ENCODE measurements at regions not wholly inside any gene's neighbourhood (a gene's known extent, or its start where the extent isn't known, plus 50 kb on each side); places are given as distances from the start of the nearest gene placed in this dataset.
"Not testable (repeated sequence)": the region's sequence is repeated elsewhere in the genome, so short reads cannot be mapped to it uniquely, and the experiment has no call there.

- Mint-ChIP-seq H3K9me3 (peaks cover 65% of the 10 kb centered on the region), H3K27ac (no peak overlapping the region), H3K4me3 (ENCODE audit: low read depth) (no peak overlapping the region), H3K4me1 (ENCODE audit: low read depth) (no peaks in the 10 kb centered on the region), H3K27me3 (ENCODE audit: low read depth) (no peaks in the 10 kb centered on the region), H3K36me3 (ENCODE audit: low read depth) (no peaks in the 10 kb centered on the region)
- no peak for DNase-seq (ENCODE audit: low spot score)
- intact Hi-C loops (cut with micrococcal nuclease), result no loop called here
These were observed 88.4 kb upstream of the ZNF492 start for GRCh38 chr19:22545751-22546150.

DNA sequence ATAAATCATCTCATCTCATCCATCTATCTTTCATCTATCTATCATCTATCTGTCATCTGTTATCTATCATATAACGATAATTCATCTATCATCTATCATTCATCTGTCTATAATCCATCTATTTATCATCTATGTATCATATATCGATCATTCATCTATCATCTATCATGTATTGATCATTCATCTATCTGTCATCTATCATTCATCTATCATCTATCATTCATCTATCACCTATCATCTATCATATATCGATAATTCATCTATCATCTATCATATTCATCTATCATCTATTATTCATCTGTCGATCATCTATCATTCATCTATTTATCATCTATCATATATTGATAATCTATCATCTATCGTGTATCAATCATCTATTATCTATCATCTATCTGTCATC is 100.4 kb upstream of the ZNF492 start:
- H3K27me3 Mint-ChIP-seq (ENCODE audit: low read depth), result no peaks in the 10 kb centered on the region
- H3K27ac Mint-ChIP-seq, result no peak overlapping the region
- H3K4me3 Mint-ChIP-seq (ENCODE audit: low read depth), result no peak overlapping the region
- H3K9me3 Mint-ChIP-seq, result peaks cover 69% of the 10 kb centered on the region
- H3K4me1 Mint-ChIP-seq (ENCODE audit: low read depth), result no peaks in the 10 kb centered on the region
- peaks cover 4% of the 10 kb centered on the region for H3K36me3 Mint-ChIP-seq (ENCODE audit: low read depth)
- no peak for DNase-seq (ENCODE audit: low spot score)
- intact Hi-C loops (cut with micrococcal nuclease), result no loop called here

DNA sequence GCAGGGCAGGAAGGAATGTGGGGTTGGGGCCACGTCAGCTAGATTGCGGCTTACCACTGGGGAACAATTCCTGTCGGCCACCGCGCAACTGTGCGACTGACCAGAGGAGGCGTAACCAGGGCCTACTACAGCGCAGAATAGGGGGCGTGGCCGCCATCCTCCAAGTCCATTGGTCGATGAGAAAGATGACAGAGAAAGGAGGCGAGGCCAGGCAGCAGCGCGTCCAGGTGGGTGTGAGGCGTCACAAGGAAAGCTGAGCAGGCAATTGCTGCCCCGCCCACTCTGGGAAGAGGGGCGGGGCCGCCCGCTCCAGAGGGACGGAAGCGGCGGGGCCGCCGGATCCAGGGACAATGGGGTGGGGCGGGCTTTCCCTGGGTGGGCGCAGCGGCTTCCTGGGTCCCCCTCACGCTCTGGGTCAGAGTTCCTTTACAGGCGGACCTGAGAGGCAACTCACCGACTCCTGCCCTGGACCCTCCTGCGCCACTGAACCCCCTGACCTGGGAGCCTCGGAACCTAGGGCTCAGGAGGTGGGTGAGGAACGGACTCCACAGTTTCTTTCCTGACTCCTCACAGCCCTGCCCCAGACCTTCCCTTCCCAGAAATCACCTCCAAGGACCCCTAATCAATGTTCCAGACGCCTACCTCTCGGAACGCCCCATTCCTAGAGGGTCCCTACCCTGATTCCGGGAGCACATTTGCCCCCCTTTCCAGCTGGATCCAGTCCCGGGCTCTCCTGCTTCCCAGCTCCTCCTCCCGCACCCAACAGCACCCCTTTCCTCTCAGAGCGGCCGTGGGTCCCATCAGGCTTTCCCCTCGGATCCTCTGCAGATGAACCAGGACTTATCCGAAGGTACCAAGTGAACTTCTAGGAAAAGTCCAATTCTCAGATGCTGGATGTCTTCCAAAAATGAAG is 101.5 kb upstream of the ZNF492 start:
- H3K4me1 Mint-ChIP-seq (ENCODE audit: low read depth), result no peaks in the 10 kb centered on the region
- no peak overlapping the region for H3K4me3 Mint-ChIP-seq (ENCODE audit: low read depth)
- peaks cover 4% of the 10 kb centered on the region for H3K36me3 Mint-ChIP-seq (ENCODE audit: low read depth)
- intact Hi-C loops (cut with micrococcal nuclease), result no loop called here
- no peaks in the 10 kb centered on the region for H3K27me3 Mint-ChIP-seq (ENCODE audit: low read depth)
- H3K9me3 Mint-ChIP-seq, result peaks cover 79% of the 10 kb centered on the region
- no peak for DNase-seq (ENCODE audit: low spot score)
- no peak overlapping the region for H3K27ac Mint-ChIP-seq

DNA sequence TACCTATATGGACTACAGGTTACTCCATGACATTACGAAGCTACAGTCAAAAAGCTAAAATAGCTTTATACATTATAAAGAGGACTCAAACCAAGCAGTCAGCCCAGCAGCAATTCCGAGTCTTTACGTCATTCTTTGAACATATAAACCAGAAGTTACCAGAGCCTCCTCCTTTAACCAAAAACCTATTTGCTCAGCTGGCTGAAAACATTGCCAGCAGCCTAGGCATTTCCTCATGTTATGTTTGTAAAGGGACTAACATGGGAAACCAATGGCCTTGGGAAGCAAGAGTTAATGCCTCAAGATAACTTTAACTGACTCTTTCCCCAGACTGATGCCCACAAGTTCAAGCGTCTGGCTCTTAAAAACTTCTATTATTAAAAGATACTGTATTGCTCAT is 104.1 kb upstream of the ZNF492 start:
- Mint-ChIP-seq H3K27ac (no peak overlapping the region), H3K4me1 (ENCODE audit: low read depth) (no peaks in the 10 kb centered on the region), H3K9me3 (peaks cover 81% of the 10 kb centered on the region), H3K36me3 (ENCODE audit: low read depth) (peaks cover 4% of the 10 kb centered on the region), H3K27me3 (ENCODE audit: low read depth) (no peaks in the 10 kb centered on the region), H3K4me3 (ENCODE audit: low read depth) (no peak overlapping the region)
- intact Hi-C loops (cut with micrococcal nuclease), result no loop called here
- DNase-seq (ENCODE audit: low spot score), result no peak

GRCh38 chr19:22528956-22529355 is 105.2 kb upstream of the ZNF492 start:
- H3K4me3 Mint-ChIP-seq (ENCODE audit: low read depth), result no peak overlapping the region
- H3K9me3 Mint-ChIP-seq, result peaks cover 82% of the 10 kb centered on the region
- H3K27me3 Mint-ChIP-seq (ENCODE audit: low read depth), result no peaks in the 10 kb centered on the region
- H3K27ac Mint-ChIP-seq, result no peak overlapping the region
- no peak for DNase-seq (ENCODE audit: low spot score)
- intact Hi-C loops (cut with micrococcal nuclease), result no loop called here
- H3K36me3 Mint-ChIP-seq (ENCODE audit: low read depth), result peaks cover 4% of the 10 kb centered on the region
- no peaks in the 10 kb centered on the region for H3K4me1 Mint-ChIP-seq (ENCODE audit: low read depth)

GRCh38 chr19:22527554-22527953 is 105.4 kb upstream of the ZNF98 start:
- H3K27ac Mint-ChIP-seq, result no peak overlapping the region
- no peaks in the 10 kb centered on the region for H3K36me3 Mint-ChIP-seq (ENCODE audit: low read depth)
- H3K4me3 Mint-ChIP-seq (ENCODE audit: low read depth), result no peak overlapping the region
- DNase-seq (ENCODE audit: low spot score), result no peak
- H3K9me3 Mint-ChIP-seq, result peaks cover 81% of the 10 kb centered on the region
- H3K27me3 Mint-ChIP-seq (ENCODE audit: low read depth), result no peaks in the 10 kb centered on the region
- intact Hi-C loops (cut with micrococcal nuclease), result no loop called here
- H3K4me1 Mint-ChIP-seq (ENCODE audit: low read depth), result no peaks in the 10 kb centered on the region

DNA sequence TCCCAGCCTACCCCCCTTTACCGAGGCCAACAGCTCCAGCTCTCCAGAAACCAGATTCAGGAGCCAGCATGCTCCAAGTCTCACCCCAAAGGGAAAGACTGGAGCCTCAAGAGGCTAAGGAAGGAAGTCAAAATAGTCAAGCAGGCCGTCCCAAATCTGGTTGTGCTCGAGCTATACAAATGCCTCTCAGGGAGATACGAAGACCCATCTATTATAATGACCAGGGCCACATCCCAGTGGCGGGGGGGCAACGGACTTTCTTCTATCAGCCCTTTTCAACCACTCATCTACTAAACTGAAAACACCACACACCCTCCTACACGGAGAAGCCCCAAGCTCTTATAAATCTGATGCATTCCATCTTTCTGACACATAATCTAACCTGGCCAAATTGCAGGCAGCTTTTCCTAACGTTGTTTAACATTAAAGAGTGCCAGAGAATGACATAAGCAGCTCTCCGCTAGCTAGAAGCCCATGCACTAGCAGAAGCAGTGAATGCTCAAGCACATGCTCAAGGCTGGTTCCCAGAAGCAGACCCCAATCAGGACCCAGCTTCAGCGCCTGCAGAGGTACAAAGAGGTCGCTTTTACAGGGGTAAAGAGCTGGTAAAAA is 104.6 kb upstream of the ZNF98 start:
- no peaks in the 10 kb centered on the region for H3K36me3 Mint-ChIP-seq (ENCODE audit: low read depth)
- H3K4me1 Mint-ChIP-seq (ENCODE audit: low read depth), result no peaks in the 10 kb centered on the region
- DNase-seq (ENCODE audit: low spot score), result no peak
- peaks cover 82% of the 10 kb centered on the region for H3K9me3 Mint-ChIP-seq
- no peaks in the 10 kb centered on the region for H3K27me3 Mint-ChIP-seq (ENCODE audit: low read depth)
- H3K27ac Mint-ChIP-seq, result no peak overlapping the region
- H3K4me3 Mint-ChIP-seq (ENCODE audit: low read depth), result no peak overlapping the region
- intact Hi-C loops (cut with micrococcal nuclease), result no loop called here

DNA sequence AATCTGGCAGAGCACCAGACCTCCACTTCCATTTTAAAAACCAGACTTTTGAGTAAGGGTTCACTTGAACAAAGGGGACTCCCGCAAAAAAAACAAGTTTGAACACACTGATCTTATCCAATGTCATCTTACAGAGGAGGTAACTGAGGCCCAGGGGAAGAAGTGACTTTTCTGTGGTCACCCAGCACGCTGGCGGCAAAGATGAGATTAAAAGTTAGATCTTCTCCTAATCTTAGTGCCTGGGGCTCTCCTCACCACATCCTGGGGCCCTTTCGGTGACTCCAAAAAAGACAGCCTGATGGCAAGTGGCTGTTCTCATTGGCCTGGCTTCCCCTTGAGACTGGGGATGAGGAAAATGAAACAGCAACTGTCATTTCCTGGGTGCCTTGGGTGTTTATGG is 101.8 kb upstream of the ZNF98 start:
- H3K27ac Mint-ChIP-seq, result no peak overlapping the region
- no peaks in the 10 kb centered on the region for H3K4me1 Mint-ChIP-seq (ENCODE audit: low read depth)
- intact Hi-C loops (cut with micrococcal nuclease), result no loop called here
- no peak for DNase-seq (ENCODE audit: low spot score)
- H3K36me3 Mint-ChIP-seq (ENCODE audit: low read depth), result peaks cover 5% of the 10 kb centered on the region
- no peaks in the 10 kb centered on the region for H3K27me3 Mint-ChIP-seq (ENCODE audit: low read depth)
- no peak overlapping the region for H3K4me3 Mint-ChIP-seq (ENCODE audit: low read depth)
- H3K9me3 Mint-ChIP-seq, result peaks cover 83% of the 10 kb centered on the region

- intact Hi-C loops (cut with micrococcal nuclease); H3K27ac Mint-ChIP-seq; H3K4me1 Mint-ChIP-seq (ENCODE audit: low read depth); DNase-seq (ENCODE audit: low spot score); H3K4me3 Mint-ChIP-seq (ENCODE audit: low read depth); H3K36me3 Mint-ChIP-seq (ENCODE audit: low read depth); H3K27me3 Mint-ChIP-seq (ENCODE audit: low read depth): not testable (repeated sequence)
- peaks cover 61% of the 10 kb centered on the region for H3K9me3 Mint-ChIP-seq
These were observed 97.4 kb upstream of the ZNF98 start for GRCh38 chr19:22519562-22519961.

GRCh38 chr19:22519152-22519551 is 97.0 kb upstream of the ZNF98 start:
- intact Hi-C loops (cut with micrococcal nuclease), result no loop called here
- Mint-ChIP-seq H3K4me3 (ENCODE audit: low read depth) (no peak overlapping the region), H3K36me3 (ENCODE audit: low read depth) (peaks cover 5% of the 10 kb centered on the region), H3K4me1 (ENCODE audit: low read depth) (no peaks in the 10 kb centered on the region), H3K27me3 (ENCODE audit: low read depth) (no peaks in the 10 kb centered on the region), H3K27ac (no peak overlapping the region), H3K9me3 (peaks cover 62% of the 10 kb centered on the region)
- DNase-seq (ENCODE audit: low spot score), result no peak

- H3K27ac Mint-ChIP-seq, result no peak overlapping the region
- no peaks in the 10 kb centered on the region for H3K4me1 Mint-ChIP-seq (ENCODE audit: low read depth)
- peaks cover 60% of the 10 kb centered on the region for H3K9me3 Mint-ChIP-seq
- H3K27me3 Mint-ChIP-seq (ENCODE audit: low read depth), result no peaks in the 10 kb centered on the region
- intact Hi-C loops (cut with micrococcal nuclease), result no loop called here
- no peak overlapping the region for H3K4me3 Mint-ChIP-seq (ENCODE audit: low read depth)
- no peak for DNase-seq (ENCODE audit: low spot score)
- peaks cover 5% of the 10 kb centered on the region for H3K36me3 Mint-ChIP-seq (ENCODE audit: low read depth)
These were observed 95.6 kb upstream of the ZNF98 start for GRCh38 chr19:22517496-22518411.

DNA sequence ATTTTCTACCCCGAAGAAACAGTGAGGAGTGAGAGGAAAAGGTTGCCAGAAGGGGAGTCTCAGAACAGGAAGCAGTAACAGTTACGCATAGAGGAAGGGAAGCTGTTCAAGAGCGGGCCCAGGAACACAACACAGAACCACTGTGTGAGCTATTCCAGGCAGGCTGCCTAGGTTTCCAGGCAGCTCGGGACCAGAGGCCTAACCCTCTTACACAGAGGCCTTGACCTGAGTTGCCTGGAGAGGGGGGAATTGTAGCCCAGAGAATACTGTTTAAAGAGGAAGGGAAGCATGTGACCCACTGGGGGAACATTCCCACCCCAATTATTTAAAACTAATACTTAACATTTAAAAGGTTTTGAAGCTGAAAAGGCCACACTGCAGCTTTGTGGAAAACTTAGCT is 93.3 kb upstream of the ZNF98 start:
- H3K4me1 Mint-ChIP-seq (ENCODE audit: low read depth), result no peaks in the 10 kb centered on the region
- H3K4me3 Mint-ChIP-seq (ENCODE audit: low read depth), result no peak overlapping the region
- H3K27me3 Mint-ChIP-seq (ENCODE audit: low read depth), result no peaks in the 10 kb centered on the region
- H3K27ac Mint-ChIP-seq, result no peak overlapping the region
- intact Hi-C loops (cut with micrococcal nuclease), result no loop called here
- peaks cover 56% of the 10 kb centered on the region for H3K9me3 Mint-ChIP-seq
- peaks cover 5% of the 10 kb centered on the region for H3K36me3 Mint-ChIP-seq (ENCODE audit: low read depth)
- DNase-seq (ENCODE audit: low spot score), result no peak

DNA sequence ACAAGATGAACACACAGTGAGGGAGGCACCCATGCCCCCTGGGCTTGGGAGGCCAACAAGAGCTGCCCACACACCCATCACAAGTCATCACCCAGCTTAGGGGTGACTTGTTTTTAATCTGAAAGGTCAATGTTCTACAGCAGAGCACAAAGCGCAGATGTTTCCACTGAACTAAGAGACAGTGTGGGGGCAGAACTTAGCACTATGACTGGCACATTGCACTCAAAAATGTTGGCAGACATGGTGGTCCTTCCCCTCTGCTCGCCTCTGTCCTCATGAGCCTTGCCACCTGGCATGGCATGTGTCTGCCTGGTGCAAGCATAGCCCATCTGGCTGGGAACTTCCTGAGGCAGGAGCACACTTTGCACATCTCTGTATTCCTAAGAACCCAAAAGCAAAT is 81.4 kb upstream of the ZNF98 start:
- intact Hi-C loops (cut with micrococcal nuclease), result no loop called here
- no peaks in the 10 kb centered on the region for H3K27me3 Mint-ChIP-seq (ENCODE audit: low read depth)
- H3K4me1 Mint-ChIP-seq (ENCODE audit: low read depth), result no peaks in the 10 kb centered on the region
- H3K9me3 Mint-ChIP-seq, result peaks cover 65% of the 10 kb centered on the region
- H3K27ac Mint-ChIP-seq, result no peak overlapping the region
- DNase-seq (ENCODE audit: low spot score), result no peak
- no peaks in the 10 kb centered on the region for H3K36me3 Mint-ChIP-seq (ENCODE audit: low read depth)
- H3K4me3 Mint-ChIP-seq (ENCODE audit: low read depth), result no peak overlapping the region

All from activated T-helper 2 cell treated with anti-CD3 and anti-CD28 coated beads, Interferon-gamma antibody, Interleukin-2, Interleukin-4, amounts not matched to agents 10 μg/mL and 5 μg/mL and 100 μg/mL, durations not matched to agents 14 hours and 24 hours and 36 hours (primary cell).